Tibial nerve (tissue), 3 donors: ENCODE measurements at regions not wholly inside any gene's neighbourhood (a gene's known extent, or its start where the extent isn't known, plus 50 kb on each side); places are given as distances from the start of the nearest gene placed in this dataset.

ENCODE experiments used
- CTCF ChIP-seq, 5 experiments: fragments of 200-600 bp in 3 of 5; fragments of 450-650 bp in 2 of 5; sonication (generic) in 3 of 5; IDR thresholded peaks; one replicate each; pipeline ENCODE4 v1.5.1; 2016 to 2019; ENCODE audit warnings: antibody characterized with exemption in 5 of 5, mild to moderate bottlenecking in 3 of 5, moderate library complexity in 2 of 5
- POLR2A ChIP-seq, 2 donors: fragments of 450-650 bp; IDR thresholded peaks; one replicate each; pipeline ENCODE4 v1.6.1; 2017; ENCODE audit warnings: antibody characterized with exemption in 2 of 2, mild to moderate bottlenecking in 2 of 2, moderate library complexity in 2 of 2

- TF ChIP-seq CTCF (IDR thresholded peaks at IDR 0.05) (no peak), POLR2A (IDR thresholded peaks at IDR 0.05) (no peak)
Measured at GRCh38 chr12:28878629-28879028, 270.4 kb upstream of the FAR2 start.
